ENCODE measurements at regions not wholly inside any gene's neighbourhood (a gene's known extent, or its start where the extent isn't known, plus 50 kb on each side); places are given as distances from the start of the nearest gene placed in this dataset.

DNA sequence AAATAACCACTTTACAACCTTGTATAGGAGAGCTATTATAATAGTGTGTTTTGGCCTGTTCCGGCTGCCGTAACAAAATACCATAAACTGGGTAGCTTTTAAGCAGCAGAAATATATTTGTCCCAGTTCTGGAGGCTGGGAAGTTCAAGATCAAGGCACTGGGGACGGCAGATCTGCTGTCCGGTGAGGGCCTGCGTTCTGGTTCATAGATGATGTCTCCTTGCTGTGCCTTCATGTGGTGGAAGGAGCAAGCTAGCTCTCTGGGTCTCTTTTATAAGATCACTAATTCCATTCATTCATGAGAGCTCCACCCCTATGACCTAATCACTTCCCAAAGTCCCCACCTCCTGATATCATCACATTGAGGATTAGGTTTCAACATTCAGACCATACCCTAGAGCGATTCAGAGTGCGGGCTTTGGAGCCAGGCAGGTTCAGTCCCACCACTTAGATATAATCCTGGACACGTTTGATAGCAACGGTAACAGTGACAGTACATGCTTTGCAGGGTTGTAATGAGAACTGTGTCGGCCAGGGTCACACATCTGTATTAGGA, 76.2 kb upstream of the ZFHX3 start:
- no peak for ATAC-seq (ENCODE audit: low FRiP score)
- no peak for DNase-seq (ENCODE audit: low spot score)
- TF ChIP-seq, protein P1, sequence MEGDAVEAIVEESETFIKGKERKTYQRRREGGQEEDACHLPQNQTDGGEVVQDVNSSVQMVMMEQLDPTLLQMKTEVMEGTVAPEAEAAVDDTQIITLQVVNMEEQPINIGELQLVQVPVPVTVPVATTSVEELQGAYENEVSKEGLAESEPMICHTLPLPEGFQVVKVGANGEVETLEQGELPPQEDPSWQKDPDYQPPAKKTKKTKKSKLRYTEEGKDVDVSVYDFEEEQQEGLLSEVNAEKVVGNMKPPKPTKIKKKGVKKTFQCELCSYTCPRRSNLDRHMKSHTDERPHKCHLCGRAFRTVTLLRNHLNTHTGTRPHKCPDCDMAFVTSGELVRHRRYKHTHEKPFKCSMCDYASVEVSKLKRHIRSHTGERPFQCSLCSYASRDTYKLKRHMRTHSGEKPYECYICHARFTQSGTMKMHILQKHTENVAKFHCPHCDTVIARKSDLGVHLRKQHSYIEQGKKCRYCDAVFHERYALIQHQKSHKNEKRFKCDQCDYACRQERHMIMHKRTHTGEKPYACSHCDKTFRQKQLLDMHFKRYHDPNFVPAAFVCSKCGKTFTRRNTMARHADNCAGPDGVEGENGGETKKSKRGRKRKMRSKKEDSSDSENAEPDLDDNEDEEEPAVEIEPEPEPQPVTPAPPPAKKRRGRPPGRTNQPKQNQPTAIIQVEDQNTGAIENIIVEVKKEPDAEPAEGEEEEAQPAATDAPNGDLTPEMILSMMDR (IDR thresholded peaks at IDR 0.05): no peak

DNA sequence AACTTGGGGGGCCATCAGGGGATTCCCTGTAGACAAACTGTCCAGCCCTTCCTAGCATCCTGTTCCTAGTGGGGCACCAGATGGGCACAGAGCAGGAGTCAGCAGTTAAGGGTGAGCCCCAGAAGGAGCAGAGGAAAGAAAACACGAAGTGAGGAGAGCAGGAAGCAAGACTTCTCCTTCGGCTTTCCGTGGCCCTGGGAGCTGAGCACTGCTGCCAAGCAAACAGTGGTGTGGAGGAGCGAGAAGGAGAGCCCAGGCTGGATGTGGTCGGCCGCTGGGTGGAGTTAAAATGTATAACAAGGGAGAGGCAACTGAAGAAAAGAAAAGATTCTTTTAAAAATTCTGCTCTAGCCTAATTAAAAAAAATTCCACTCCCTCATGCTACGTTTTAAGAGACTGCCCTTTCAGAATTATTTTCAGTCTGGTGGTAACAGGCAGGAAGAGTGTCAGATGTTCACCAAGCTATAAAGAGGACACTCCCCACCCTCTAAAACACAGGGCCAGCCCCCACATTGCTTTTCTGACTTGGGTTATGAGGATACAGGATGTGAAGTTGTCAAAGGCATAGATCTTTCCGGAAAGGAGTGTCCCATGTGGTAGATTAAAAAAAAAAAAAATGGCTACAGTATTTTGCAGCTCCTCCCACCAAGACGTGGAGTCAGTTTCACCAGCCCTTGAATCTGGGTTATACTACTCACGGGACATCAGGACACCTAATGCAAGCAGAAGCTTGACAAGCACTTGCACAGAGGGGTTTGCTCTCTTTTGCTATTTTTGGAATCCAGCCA, 74.9 kb upstream of the ZFHX3 start:
- DNase-seq (ENCODE audit: low spot score): no peak
- TF ChIP-seq, protein P1 (IDR thresholded peaks at IDR 0.05): no peak
- ATAC-seq (ENCODE audit: low FRiP score): no peak

DNA sequence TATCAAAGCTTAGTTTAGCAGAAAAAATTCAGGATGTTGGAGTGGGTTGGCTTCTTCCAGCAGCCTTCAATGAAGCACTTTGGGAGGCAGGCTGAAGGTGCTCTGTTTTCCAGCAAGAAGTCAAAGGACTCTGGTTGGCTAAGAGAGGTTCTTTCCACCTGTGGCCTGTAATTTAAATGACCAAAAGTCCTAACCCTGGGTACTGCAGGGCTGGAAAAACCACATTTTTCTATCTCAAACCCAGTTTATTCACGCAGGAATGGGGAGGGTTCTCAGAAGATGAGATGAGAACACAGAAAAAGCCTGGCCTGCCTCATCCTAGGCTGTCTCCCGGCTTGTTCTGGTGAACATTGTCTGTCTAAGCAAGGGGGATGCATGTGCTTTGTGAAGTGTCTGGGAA, 68.6 kb upstream of the ZFHX3 start:
- ATAC-seq (ENCODE audit: low FRiP score) (no peak), DNase-seq (ENCODE audit: low spot score) (no peak)
- TF ChIP-seq, protein P1 (IDR thresholded peaks at IDR 0.05): no peak

DNA sequence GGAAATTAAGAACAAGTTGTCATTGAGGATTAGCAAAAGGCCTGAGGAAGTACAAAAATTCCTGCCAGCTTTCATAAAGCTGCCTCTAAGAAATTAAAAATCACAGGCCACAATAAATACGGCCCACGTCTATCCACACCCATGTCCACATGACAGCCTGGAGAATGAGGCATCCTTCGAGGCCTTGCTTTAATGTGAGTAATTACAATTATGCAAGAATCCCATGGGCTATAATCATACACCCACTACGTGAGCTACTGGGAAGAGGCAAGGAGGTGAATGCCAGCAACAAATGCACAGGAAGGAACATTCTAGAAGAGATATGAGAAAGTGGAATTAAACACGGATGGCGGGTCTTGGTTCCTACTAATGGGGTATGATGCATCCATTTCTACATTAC, 65.4 kb upstream of the ZFHX3 start:
- ATAC-seq (ENCODE audit: low FRiP score) (peak; percentile 73), DNase-seq (ENCODE audit: low spot score) (no peak)
- TF ChIP-seq, protein P1 (IDR thresholded peaks at IDR 0.05): no peak

DNA sequence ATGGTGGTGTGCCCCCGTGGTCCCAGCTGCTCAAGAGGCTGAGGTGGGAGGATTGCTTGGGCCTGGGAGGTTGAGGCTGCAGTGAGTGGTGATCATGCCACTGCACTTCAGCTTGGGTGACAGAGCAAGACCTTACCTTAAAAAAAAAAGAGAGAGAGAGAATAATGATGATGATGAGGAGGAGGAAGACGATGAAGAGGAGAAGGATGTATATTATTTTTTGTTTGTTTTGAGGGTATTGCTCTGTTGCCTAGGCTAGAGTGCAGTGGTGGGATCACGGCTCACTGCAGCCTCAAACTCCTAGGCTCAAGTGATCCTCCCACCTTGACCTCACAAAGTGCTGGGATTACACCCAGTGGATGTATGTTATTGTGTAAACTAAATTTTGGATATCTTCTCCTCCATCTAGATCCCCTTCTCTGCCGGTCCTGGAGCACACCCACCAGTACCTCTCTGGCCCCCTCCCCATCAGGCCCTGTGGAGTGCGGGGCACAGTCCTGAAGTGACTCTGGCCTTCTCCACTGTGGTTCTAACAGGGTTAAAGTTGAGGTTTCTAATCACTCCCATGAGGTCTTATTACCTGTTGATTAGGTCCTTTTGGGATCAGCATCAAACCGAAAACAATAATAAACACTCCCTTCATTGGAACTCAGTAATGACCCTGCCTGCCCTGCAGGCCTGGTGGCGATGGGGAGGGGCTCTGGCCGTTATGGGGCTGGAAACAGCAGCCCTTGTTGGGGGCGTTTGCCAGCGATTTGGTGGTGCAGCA, 60.5 kb upstream of the ZFHX3 start:
- TF ChIP-seq, protein P1 (IDR thresholded peaks at IDR 0.05): no peak
- DNase-seq (ENCODE audit: low spot score): no peak
- no peak for ATAC-seq (ENCODE audit: low FRiP score)

DNA sequence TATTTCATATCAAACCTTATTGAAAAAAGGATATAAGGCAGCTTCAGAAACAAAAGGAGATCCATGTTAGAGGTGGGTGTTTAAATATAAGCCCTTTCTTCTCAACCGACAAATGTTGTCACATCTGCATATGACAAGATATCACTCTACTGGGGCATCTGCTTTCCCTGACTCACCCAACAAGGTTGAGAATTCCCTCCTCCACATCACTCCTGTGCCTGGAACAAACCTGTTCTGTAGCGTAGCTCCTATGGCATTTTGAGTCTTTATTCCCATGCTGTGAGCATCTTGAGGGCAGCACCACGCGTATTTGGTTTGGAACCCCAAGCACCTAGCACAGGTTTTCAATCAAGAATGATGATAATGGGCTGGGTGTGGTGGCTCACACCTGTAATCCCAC, 59.4 kb upstream of the ZFHX3 start:
- no peak for ATAC-seq (ENCODE audit: low FRiP score)
- TF ChIP-seq, protein P1 (IDR thresholded peaks at IDR 0.05): no peak
- no peak for DNase-seq (ENCODE audit: low spot score)

All from omental fat pad (tissue), 3 donors.